ENCODE measurements at regions not wholly inside any gene's neighbourhood (a gene's known extent, or its start where the extent isn't known, plus 50 kb on each side); places are given as distances from the start of the nearest gene placed in this dataset.

- TF ChIP-seq, protein P1, sequence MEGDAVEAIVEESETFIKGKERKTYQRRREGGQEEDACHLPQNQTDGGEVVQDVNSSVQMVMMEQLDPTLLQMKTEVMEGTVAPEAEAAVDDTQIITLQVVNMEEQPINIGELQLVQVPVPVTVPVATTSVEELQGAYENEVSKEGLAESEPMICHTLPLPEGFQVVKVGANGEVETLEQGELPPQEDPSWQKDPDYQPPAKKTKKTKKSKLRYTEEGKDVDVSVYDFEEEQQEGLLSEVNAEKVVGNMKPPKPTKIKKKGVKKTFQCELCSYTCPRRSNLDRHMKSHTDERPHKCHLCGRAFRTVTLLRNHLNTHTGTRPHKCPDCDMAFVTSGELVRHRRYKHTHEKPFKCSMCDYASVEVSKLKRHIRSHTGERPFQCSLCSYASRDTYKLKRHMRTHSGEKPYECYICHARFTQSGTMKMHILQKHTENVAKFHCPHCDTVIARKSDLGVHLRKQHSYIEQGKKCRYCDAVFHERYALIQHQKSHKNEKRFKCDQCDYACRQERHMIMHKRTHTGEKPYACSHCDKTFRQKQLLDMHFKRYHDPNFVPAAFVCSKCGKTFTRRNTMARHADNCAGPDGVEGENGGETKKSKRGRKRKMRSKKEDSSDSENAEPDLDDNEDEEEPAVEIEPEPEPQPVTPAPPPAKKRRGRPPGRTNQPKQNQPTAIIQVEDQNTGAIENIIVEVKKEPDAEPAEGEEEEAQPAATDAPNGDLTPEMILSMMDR (conservative IDR thresholded peaks at IDR 0.05; ENCODE audit: low read depth, low read length) = no peak
- no peak for TF ChIP-seq POLR2A (IDR thresholded peaks at IDR 0.05; ENCODE audit: low read depth, low read length)
- no peak for TF ChIP-seq USF2 (IDR thresholded peaks at IDR 0.05; ENCODE audit: low read depth, low read length)
- TF ChIP-seq RFX5 (IDR thresholded peaks at IDR 0.05; ENCODE audit: low read depth, low read length) = no peak
- no peak for TF ChIP-seq MAFK (IDR thresholded peaks at IDR 0.05; ENCODE audit: low read depth, low read length)
- TF ChIP-seq SMC3 (IDR thresholded peaks at IDR 0.05; ENCODE audit: low read depth, low read length) = no peak
- no peak for TF ChIP-seq MXI1 (IDR thresholded peaks at IDR 0.05; ENCODE audit: borderline replicate concordance, low read depth, low read length)
- no peak for TF ChIP-seq MAZ (IDR thresholded peaks at IDR 0.05; ENCODE audit: borderline replicate concordance, low read depth, low read length)
- no peak for TF ChIP-seq NFE2L2 (IDR thresholded peaks at IDR 0.05; ENCODE audit: low read depth, low read length)
These were observed 225.1 kb upstream of the PMEPA1 start for GRCh38 chr20:57934913-57935312.

Data from IMR-90 (cell line).